H54 (cell line): ENCODE measurements at regions not wholly inside any gene's neighbourhood (a gene's known extent, or its start where the extent isn't known, plus 50 kb on each side); places are given as distances from the start of the nearest gene placed in this dataset.
"Not testable (repeated sequence)": the region's sequence is repeated elsewhere in the genome, so short reads cannot be mapped to it uniquely, and the experiment has no call there.

Source experiments
- DNase-seq: peaks from one replicate; pipeline ENCODE4 v3.0.0; 2011; ENCODE audit warnings: low spot score, mixed read lengths; ENCODE audit not compliant: insufficient read length
- FAIRE-seq: peaks from 3 replicates; lab custom pipeline; 2011; peaks lifted over from hg19 to GRCh38; lab: Jason Lieb, UNC
- POLR2A ChIP-seq: IDR thresholded peaks from 2 replicates; pipeline ENCODE4 v1.6.1; 2011; ENCODE audit warnings: low read depth, mild to moderate bottlenecking, low read length

DNA sequence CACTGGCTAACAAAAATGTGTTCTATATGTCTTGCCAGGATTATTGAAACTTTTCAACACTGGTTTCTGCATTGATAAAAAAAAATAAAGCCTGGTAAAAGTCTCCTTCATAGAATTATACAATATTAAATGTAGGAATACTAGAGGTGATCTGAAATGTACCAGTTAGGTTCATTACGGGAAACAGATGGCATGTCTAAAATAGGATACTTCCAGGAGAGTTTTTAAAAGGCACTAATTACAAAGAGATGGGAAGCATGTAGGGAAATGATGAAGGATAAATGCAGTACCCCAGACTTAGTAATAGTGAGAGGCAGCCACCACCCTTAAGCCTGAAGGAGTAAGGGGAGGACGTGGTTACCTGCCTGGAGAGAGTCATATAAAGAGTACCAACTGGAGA lies 107.0 kb upstream of the NPSR1 start:
- DNase-seq (no peak), FAIRE-seq (no peak)
- no peak for TF ChIP-seq POLR2A

DNA sequence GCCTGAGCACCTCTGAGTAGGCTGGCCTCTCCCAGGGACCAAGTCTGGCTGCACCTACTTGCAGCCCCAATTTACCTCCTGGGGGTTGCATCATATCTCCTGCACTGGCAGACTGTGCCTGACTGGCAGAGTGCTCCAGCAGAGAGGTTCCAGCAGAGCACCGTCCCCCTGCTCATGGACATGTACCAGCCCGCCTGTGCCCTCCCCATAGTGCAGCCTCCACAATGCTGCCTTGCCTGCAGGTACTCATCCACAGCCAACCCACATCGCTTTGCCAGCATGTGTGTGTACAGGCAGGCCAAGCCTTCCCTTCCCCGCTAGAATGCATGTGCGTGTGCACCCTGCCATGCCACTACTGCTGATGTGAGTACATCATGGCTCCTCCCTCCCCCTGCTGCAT lies 105.5 kb upstream of the NPSR1 start:
- FAIRE-seq (no peak), DNase-seq (no peak)
- TF ChIP-seq POLR2A = no peak

- DNase-seq (no peak), FAIRE-seq (no peak)
- TF ChIP-seq POLR2A = no peak
Measured at GRCh38 chr7:34558022-34558421, 100.0 kb upstream of the NPSR1 start.

GRCh38 chr7:34564091-34564490 lies 93.9 kb upstream of the NPSR1 start:
- FAIRE-seq (no peak), DNase-seq (no peak)
- TF ChIP-seq POLR2A = no peak

DNA sequence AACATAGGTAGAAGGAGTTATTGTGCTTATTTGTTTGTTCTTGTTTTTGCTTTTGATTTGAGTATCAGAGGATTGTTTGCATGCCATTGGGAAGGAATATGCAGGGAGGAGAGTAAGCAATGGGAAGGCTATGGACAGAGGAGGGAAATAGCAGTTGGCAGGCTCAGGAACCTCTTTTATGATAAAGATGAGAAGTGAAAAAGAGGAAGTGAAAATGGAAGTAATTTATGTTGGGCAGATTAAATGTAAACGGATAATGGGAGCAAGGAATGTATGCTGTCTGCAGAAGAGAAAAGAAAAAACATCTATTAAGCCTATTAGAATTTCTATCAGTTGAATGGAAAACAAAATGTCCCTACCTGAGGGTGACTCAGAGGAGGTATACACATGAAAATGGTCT lies 90.1 kb upstream of the NPSR1 start:
- TF ChIP-seq POLR2A = no peak
- DNase-seq (no peak), FAIRE-seq (no peak)

- no peak for TF ChIP-seq POLR2A
- DNase-seq = no peak
- FAIRE-seq = no peak
Measured at GRCh38 chr7:34569975-34570699, 87.9 kb upstream of the NPSR1 start.

DNA sequence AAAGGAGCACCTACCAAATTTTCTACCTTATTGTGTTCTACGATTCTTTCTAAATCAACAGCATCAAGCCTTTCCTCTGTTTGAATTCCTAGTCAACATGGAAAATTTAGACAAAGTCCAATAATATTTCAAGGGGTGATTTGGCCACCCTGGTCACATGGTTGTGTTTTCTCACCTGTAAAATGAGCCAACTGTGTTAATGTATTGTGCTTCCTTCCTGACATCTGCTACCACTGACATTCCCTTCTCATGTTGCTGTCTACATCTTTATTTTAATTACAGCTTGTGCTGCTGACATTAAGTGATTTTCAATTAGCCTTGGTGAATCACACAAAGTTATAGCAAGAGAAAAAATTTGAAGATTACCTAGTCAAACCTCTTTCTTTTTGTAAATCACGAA lies 83.0 kb upstream of the NPSR1 start:
- DNase-seq = no peak
- no peak for TF ChIP-seq POLR2A
- no peak for FAIRE-seq

GRCh38 chr7:34577934-34578333 lies 80.1 kb upstream of the NPSR1 start:
- not testable (repeated sequence) for FAIRE-seq, DNase-seq

DNA sequence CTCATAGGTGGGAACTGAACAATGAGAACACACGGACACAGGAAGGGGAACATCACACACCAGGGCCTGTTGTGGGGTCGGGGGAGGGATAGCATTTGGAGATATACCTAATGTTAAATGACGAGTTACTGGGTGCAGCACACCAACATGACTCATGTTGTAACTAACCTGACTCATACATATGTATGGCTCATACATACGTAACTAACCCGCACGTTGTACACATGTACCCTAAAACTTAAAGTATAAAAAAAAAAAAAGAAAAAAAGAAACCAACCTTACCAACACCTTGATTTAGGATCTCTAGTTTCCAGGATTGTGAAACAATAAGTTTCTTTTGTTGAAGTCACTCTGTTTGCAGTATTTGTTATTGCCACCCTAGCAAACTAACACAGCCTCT lies 76.3 kb upstream of the NPSR1 start:
- FAIRE-seq = not testable (repeated sequence)

DNA sequence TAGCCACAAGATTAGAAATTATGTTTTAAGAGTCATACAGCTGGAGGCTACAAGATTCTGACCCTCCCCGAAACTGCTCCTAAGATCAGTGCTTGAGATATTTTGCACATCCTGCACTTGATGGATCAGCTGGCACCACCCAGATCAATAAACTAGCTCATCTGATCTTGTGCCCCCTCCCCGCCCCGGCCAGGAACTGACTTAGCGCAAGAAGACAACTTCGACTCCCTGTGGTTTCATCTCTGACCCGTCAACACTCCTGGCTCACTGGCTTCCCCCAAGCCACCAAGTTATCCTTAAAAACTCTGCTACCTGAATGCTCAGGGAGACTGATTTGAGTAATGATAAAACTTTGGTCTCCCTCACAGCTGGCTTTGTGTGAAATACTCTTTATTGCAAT lies 73.5 kb upstream of the NPSR1 start:
- FAIRE-seq (no peak), DNase-seq (no peak)
- TF ChIP-seq POLR2A = no peak

More for the DNA sequence above, 76.3 kb upstream of the NPSR1 start:
- not testable (repeated sequence) for DNase-seq

DNA sequence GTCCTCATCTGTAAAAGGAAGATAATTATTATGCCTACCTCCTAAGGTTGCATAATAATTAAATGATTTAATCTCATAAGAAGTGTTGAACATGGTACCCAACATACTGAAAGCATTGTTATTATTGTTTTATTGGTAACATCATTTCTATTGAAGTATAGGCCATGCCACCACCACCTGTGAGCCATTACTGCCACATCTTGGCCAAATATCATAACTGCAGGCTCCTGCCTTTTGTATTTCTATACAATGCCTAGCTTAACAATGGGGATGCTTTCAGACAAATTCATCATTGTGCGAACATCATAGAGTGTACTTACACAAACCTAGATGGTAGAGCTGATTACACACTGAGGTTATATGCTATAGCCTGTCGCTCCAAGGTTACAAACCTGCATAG lies 61.1 kb upstream of the NPSR1 start:
- FAIRE-seq (no peak), DNase-seq (peak; percentile 9)
- no peak for TF ChIP-seq POLR2A

GRCh38 chr7:34603711-34604444 lies 54.1 kb upstream of the NPSR1 start:
- DNase-seq (no peak), FAIRE-seq (no peak)
- no peak for TF ChIP-seq POLR2A
